ENCODE measurements at regions not wholly inside any gene's neighbourhood (a gene's known extent, or its start where the extent isn't known, plus 50 kb on each side); places are given as distances from the start of the nearest gene placed in this dataset.
A peak's percentile ranks its signal among the peaks of the same experiment; 100 is the strongest.

DNA sequence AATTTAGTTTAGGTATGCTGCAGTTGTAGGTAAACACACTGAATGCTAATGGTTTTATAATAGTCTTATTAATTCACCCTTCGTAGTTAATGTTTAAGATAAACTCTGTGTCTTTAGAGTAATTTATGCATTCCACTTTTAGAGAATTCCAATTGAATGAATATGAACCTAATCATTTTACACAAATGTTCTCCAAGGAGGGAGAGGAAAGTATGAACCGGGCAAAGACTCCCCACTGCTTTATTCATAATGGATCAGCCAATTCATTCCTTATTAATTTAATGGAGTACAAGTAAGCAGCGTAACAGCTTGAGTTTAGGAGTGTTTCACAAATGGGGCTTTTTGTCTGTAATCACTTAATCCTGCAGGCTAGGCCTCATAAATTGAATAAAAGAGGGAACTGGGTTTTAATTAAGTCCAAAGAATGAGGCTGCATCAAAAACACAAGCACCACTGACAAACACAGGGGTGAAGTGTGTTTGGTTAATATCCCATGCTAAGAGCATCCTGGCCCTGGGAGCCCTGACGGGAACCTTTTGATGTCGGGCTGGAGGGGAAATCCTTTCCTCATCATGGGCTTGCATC is 375.7 kb upstream of the DYNLRB2 start:
- DNase-seq (no peak), ATAC-seq (no peak)
- intact Hi-C loops (cut with DNase I) = no loop called here

DNA sequence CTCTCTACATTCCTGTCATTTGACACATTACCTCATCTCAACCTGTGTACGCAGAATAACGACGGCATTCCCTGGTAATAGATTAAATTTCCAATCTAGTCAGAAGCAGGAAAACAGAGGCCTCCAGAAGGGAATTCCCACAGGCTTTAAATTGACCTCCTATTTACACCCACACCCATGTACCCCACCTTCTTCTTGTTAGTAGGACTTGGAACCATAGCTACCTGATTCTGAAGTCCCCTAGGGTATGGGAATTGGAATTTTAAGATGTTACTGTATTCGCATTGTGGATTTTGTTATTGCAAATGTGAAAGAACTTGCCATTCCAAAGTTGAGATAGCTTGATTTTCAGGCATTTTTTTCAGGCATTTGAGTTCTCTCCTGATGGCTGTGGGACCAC is 377.5 kb upstream of the DYNLRB2 start:
- intact Hi-C loops (cut with DNase I) = no loop called here
- ATAC-seq (no peak), DNase-seq (no peak)

DNA sequence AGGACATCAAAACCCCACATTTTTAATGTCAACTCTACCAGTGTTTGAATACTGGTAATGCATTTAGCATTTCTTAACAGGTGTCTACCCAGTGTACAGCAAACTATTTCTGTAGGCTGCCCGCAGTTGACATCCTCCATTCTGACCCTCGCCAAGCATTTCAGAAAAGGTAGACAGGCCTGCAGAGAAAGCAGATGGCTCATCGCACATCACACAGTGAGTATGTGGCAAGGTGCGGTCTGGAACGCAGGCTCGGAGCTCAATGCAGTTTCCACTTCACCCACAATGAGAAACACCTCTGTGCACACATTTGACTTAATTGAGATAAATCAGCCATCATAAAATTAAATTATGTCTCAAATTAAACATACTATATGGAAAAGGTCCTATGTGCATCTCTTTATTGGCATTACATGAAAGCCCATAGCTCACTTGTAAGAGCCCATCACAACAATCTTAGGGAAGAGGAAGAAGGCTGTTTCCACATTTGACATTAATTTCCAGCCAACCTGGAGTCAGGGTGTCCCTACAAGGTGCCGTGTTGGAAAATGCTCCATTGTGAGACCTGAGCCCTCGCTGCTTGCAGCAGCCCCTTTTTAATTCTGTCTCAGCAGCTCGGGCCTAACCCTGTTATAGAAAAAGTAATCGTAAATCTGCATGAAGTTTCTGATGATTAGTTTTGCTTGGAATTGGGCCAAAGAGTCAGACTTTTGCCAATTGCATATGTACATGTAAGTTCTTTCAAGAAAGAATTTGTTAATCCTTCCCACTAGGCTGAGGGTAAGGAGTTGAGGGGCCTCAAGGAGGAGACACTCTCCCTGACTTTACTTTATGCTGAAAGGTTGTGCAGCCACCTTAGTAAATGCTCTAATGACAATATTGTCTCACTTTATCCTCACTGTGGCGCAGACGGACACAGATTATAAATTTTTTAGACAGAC is 378.7 kb upstream of the DYNLRB2 start:
- intact Hi-C loops (cut with DNase I) = no loop called here

DNA sequence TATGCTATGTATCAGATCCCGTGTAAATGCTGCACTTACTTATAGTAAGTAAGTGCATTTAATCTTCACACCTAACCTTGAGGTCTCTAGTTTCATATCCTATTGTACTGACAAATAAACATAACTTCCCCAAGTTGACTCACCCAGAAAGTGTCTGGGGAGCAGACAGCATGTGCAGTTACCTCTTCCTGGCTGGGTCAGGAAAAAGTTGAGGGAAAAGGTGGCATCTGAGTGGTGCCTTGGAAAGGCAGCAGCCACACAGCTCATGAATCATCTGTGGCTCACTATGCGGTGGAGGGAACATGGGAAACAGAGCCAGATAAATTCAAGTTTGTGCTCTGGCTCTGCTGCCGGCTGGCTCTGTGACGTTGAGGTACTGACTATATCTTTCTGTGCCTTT is 382.0 kb upstream of the DYNLRB2 start:
- intact Hi-C loops (cut with DNase I) = no loop called here
- ATAC-seq (no peak), DNase-seq (no peak)

More for the DNA sequence above, 378.7 kb upstream of the DYNLRB2 start:
- no peak for ATAC-seq
- DNase-seq = no peak

DNA sequence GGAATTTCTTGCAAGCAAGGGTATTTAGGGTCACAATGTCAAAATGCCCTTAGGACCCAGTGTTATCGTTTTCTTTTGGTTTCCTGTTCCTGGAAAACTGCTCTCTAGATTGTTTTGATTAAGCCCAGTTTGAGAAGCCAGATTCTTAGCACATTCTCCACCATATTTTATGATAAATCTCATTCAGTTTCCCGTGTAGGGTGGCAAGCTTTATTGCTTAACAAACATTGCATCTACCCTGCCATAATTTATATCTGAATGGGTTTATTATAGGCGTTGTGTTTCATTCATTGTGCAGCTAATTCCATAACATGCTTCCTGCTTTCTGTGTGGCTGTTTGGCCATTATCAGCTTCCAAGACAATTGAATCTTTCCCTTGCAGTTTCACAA is 389.1 kb upstream of the DYNLRB2 start:
- no peak for DNase-seq
- peak in 1 of 2 donors; percentile 27 for ATAC-seq
- intact Hi-C loops (cut with DNase I) = no loop called here

DNA sequence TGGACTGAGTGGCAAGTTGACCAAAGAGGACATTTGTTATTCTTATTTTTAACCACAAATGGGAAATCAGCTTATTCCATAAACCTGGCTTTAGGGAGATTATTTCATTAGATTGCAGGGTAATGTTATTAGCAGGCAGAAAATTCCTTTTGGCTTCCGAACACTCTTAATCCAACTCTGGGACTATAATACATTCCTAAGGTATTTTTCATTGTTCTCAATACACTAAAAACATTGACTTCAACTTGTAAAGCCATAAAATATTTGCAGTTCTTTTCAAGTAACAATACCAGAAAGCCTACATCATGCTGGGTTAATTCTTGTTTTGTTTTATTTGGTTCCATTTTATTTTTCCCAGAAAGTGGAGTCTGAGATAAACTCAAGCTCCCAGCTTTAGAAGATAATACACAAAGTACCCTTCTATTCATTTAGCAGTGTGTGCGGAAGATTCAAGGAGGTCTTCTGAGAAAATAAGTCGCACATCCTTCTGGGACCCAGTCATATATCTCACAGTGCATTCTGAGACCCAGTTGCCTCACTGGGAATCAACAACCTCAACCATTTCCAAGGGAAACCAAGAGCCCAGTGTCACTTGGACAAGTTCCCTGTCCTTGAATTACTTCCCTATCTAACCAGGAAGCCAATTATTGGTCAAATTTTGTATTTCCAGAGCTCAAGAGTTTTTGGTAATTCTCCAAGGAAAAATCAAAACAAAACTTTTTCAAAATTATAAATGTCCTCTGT is 389.6 kb upstream of the DYNLRB2 start:
- peak in 1 of 2 donors; percentile 53 for ATAC-seq
- no peak for DNase-seq
- intact Hi-C loops (cut with DNase I) = no loop called here

DNA sequence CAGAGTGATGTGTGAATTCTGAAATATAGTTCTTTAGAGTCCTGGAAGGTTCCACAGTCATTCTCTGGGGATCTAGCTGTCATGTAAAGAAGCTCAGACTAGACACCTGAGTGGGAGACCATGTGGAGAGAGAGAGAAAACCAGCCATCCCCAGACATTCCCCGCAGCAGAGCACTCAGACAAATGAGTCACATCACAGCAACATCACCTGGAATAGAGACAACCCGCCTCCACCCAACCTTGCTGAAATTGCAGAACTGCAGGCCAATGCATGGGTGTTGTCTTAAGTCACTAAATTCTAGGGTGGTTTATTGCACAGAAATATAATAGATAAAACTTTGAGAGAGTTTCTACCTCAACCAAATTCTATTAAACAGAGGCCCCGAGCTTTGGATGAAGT is 392.0 kb upstream of the DYNLRB2 start:
- intact Hi-C loops (cut with DNase I) = no loop called here
- no peak for ATAC-seq
- no peak for DNase-seq

DNA sequence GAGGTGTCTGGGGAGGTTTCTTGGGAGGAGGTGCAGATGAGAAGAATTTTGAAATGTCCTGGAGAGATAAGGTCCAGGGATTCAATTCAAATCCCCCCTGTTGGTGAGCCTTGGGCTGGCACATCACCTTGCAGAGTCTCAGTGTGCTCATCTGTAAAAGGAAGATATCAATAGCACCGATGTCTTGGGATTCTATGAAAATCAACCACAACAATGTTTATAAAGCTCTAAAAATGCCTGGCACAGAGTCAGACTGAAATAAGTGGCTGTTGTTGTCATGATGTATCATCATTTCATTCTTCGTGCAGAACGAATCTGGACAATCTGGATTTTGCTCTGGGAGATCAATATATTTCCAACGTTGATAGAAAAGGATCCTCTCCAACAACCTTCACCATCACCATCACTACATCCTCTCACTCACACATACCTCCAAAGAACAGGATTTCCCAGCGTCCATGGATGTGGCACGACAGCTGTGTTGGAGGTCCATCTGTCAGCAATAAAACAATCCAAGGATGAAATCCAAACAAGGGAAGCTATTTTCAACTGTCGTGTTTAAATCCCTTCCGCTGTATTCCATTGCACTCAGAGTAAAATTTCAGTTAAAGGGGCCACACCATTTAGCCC is 393.7 kb upstream of the DYNLRB2 start:
- ATAC-seq = no peak
- intact Hi-C loops (cut with DNase I) = no loop called here
- DNase-seq = no peak

DNA sequence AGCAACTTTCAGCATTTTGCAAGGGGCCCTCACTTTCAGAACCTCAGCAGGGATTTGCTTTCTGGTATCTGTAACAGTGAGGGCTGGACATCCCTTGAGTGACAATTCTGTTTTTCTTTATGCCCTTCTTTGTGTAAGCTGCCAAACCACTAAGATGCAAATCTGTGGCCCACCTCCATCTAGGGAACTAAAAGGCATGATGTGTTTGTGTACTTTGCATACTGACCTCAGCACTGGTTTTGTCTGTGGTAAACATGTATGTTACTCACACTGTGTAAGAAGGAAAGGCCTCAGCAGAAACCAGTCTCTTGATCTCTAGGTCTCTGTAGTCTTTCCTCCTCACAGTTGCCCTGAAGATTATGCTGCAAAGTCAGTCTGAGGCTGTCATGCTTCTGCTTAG is 396.6 kb upstream of the DYNLRB2 start:
- no peak for DNase-seq
- intact Hi-C loops (cut with DNase I) = no loop called here
- ATAC-seq = no peak

DNA sequence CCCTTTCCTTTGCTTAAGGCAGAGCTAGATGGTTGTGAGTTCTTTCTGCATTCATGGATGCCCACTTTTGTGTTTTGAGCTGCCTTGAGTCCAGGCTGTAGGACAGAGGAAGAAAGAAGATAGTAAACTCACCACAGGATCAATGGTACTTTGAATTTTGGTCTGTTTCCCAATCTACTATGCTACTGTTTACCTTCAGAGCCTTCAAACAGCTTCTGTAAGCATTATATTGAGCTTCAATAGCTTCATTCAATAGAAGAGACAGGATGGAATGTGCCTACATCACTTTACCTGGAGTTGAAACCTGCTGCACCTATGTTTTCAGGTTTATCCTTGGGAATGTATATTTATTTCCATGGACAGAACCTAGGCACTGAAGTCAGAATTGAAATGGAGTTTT is 397.9 kb upstream of the DYNLRB2 start:
- DNase-seq (no peak), ATAC-seq (no peak)
- intact Hi-C loops (cut with DNase I) = no loop called here

DNA sequence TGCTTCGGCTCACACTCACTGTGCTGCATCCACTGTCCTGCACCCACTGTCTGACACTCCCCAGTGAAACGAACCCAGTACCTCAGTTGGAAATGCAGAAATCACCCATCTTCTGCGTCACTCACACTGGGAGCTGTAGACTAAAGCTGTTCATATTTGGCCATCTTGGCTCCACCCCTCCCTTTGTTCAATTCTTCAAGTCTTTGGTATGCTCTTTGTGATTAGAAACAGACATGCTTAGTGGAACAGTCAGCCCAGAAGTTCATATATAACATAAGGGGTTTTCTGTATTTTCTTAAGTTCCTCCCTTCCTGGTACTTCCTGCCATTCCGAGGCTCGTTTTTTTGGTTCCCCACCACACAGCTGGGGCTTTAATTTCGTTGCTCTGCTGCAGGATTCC is 398.5 kb upstream of the DYNLRB2 start:
- DNase-seq (no peak), ATAC-seq (no peak)
- intact Hi-C loops (cut with DNase I) = no loop called here

DNA sequence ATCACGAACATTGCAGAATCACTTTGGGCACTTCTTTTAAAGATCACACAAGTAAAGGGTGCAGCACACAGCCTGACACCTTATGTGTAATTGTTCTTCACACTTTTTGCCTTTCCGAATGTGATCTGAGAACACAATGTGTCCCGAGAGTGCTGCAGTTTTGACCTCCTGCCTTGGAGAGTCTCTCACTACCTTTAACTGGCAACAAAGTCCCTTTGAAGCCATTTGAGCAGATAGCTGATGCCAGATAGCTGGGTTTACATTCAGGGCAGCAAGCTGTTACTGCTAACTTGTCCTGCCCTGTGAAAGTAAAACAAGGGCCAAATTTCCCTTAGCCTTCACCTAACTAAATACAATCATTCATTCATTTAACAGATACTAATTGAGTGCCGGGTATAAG is 411.0 kb upstream of the DYNLRB2 start:
- ATAC-seq = no peak
- DNase-seq = no peak
- intact Hi-C loops (cut with DNase I) = no loop called here

DNA sequence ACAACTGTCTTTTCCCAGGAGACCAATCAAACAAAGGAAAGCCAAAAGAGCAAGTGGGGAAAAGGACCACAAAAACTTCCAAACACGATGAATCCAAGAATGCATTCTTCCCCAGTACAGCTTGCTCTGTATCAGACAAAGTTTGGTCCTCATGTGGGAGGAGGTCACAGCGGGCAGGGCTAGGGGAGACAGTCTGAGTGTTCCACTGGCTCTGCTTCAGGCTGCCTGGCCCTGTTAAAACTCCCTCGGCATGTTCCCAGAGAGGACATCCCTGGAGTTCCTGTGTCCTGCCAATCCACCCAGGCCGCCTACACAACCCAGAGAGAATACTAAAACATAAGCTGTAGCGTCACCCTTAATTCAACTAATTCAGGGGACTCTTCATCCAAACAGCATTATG is 415.1 kb upstream of the DYNLRB2 start:
- intact Hi-C loops (cut with DNase I) = no loop called here
- DNase-seq = peak; percentile 24
- peak; percentile 85 to 86 for ATAC-seq

DNA sequence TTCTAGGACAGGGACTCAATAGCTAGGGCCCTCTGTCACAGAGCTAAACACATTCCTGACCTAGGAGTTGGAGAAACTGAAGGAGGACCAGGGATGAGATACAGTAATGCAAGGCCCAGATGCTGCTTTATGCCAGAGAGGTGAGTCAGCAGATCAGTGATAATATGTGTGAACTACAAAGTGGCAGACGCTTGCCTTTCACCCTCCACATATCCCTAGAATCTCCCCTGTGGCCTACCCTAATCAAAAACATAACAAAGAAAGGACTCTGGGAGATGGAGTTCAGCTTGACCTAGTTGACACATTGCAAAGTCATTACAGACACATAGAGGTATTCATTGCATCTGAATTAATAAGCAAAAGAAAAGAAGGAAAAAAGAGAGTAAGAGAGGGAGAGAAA is 417.6 kb upstream of the DYNLRB2 start:
- no peak for DNase-seq
- ATAC-seq = peak in 1 of 2 donors; percentile 52
- intact Hi-C loops (cut with DNase I) = no loop called here

DNA sequence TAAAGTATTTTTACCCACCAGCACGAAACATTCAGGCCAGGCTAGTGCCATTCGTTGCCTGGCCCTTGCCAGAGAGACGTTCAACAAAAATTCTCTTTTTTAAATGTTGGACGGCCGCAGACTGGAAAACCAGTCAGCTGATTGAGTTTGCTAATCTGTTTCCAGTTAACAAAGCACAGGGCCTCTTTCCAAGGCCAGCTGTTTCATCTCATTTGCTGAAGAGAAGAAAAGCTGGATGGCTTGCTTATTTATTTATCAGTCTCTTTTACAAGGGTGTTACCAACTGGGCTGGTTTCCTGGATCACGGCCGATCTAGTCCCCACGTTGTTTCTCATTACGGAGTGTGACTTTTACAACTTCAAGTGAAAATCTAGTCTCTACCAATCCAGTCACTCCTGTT is 418.7 kb upstream of the DYNLRB2 start:
- DNase-seq (peak; percentile 56), ATAC-seq (peak; percentile 49 to 54)
- intact Hi-C loops (cut with DNase I) = no loop called here

DNA sequence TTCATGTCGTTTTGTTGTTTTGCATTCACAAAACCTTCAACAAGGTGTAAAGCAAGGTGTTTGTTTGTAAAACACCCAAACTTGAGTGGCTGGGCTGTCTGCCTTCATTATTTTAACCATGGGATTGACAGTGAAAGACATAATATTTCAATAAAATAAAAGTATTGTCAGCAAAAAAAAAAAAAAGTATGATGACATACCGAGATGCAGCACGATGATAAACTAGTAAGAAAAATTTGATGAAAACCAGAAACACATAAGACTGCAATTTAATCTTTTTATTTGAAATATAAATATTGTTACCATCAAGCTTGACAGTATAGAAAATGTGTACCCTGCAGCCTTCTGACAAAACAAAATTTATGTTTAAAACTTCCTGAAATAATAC is 419.3 kb upstream of the DYNLRB2 start:
- ATAC-seq (no peak), DNase-seq (no peak)
- intact Hi-C loops (cut with DNase I) = no loop called here

DNA sequence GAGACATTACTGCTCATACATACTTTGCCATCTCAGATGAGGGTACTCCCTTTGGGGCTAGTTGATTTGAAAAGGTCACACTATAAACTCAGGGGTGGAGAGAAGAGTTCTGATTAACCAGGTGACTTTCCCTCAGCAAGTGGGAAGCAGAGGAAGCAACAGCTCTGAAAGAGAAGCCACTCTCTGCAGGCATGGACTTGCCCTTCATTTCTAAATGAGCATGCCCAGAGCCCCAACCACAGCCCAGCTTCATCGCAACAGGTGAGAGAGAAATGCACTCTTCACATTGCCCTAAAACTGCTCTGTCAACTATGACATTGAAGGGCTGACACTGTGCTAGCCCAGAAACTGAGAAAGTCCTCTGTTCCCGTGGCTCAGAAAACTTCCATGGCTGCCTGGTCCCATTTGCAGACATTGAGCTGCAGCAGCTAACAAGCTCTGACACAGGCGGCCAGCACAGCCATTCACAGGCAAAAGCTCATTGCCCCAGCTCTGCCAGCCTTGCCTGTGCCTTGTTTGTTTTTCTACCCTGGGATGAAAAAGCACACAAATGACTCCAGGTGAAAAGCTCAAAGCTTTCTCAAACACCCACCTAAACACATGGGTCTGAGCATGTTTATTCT is 419.8 kb upstream of the DYNLRB2 start:
- ATAC-seq (no peak), DNase-seq (no peak)
- intact Hi-C loops (cut with DNase I) = no loop called here

DNA sequence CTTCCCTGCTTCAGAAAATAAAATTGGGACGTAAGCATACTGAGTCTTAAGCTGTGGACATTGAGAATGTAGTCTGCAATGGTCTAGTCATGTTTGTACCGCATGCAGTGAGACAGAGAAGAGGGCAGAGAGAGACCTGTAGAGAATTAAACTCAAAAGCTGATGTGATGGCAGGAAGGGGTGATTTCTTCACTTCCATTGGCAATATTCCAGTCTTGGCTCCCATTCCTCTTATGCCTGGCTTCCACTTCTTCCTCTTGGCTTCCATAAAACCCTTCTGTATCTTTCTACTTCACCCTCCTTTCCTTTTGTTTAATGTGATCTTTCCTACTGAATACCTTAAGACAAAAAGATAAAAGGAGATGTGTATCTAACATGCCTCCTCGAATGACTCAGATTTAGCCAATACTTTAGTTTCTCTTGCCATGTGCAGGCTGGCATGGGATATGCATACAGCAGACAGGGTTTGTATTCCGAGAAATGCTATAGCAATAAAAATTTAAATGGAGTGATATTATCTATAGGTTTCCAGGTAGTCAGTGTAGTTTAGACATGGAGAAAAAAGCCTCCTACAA is 423.1 kb upstream of the DYNLRB2 start:
- ATAC-seq = no peak
- intact Hi-C loops (cut with DNase I) = no loop called here
- no peak for DNase-seq

DNA sequence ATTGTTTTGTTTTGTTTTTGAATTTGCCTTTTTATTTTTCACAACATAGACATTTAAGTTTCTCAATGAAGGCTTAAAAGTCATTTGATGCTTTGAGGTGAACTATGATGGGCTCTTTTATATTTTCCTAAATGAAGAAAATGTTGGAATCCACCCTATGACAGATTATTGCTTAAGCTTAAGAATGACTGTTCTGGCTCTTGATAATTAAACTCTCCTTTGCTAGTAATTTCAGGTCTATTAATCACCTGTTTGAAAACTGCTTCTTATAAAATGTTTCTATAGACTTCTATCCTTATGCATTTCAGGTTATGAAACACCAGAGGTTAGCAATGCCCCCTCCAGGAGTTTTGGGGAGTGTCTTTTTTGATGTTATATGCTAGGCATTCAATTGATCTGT is 424.1 kb upstream of the DYNLRB2 start:
- intact Hi-C loops (cut with DNase I) = no loop called here
- ATAC-seq (no peak), DNase-seq (no peak)
